HG03460 (cell line): ENCODE measurements at regions not wholly inside any gene's neighbourhood (a gene's known extent, or its start where the extent isn't known, plus 50 kb on each side); places are given as distances from the start of the nearest gene placed in this dataset.
"Not testable (repeated sequence)": the region's sequence is repeated elsewhere in the genome, so short reads cannot be mapped to it uniquely, and the experiment has no call there.

ENCODE experiments used
- ATAC-seq: cut with Tn5 transposase; IDR thresholded peaks from one replicate; pipeline ENCODE4 v1.9.1; 2021; ENCODE audit not compliant: unreplicated experiment

DNA sequence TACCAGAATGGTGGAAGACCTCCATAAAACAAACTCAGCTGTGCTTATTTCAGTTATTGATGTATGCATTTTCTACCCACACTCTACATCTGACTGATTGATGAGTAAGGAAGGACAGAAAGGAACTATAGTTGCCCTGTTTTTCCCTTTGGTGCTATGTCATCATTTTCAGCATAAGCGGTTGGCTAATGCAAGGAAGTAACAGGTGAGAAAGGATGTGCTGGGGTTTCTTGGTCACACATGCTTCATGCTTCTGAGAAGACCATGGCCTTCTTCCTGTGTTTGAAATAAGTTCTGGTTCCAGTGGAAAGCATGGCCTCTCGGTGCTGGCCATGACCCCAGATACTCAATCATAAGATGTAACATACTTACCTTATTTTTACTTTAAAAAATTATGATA lies 541.2 kb downstream of the PTPRU start:
- no peak for ATAC-seq

DNA sequence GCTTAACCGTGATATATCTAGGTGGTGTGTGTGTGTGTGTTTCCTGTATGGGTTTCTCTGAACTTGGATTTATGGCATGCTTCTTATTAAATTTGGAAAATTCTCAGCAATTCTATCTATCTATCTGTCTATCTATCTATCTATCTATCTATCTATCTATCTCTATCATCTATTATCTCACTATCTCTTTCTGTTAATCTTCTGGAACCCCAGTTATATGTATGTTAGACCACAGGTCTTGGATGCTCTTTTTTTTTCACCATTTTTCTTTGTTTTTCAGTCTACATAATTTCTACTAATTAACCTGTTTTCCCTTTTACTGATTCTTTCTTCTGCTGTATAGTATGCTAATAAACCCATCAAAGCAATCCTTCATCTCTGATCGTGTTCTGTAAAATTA lies 538.0 kb downstream of the PTPRU start:
- no peak for ATAC-seq

DNA sequence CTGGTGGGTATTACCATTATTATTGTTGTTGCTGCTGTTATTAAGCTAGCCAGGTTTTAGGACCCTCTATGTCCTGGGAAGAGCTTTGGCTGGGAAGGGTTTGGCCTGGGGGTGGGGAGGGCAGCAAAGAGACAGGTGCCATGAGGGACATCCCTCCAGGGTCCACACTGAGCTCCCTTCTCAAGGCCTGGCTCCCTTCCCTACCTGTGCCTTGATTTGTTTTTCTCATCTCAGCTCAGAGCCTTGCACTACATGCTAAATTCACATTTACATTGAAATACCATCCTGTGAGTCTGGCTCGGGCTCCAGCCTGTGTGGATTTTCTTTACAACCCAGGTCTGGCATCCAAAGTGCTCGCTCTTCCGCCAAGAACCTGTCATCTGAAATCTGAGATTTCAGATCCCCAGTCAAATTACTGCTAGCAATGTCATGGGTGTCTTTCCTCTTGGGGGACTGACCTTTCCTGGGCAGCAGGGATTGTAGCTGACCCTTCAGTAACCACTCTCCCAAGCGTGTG lies 536.3 kb downstream of the PTPRU start:
- ATAC-seq: no peak

DNA sequence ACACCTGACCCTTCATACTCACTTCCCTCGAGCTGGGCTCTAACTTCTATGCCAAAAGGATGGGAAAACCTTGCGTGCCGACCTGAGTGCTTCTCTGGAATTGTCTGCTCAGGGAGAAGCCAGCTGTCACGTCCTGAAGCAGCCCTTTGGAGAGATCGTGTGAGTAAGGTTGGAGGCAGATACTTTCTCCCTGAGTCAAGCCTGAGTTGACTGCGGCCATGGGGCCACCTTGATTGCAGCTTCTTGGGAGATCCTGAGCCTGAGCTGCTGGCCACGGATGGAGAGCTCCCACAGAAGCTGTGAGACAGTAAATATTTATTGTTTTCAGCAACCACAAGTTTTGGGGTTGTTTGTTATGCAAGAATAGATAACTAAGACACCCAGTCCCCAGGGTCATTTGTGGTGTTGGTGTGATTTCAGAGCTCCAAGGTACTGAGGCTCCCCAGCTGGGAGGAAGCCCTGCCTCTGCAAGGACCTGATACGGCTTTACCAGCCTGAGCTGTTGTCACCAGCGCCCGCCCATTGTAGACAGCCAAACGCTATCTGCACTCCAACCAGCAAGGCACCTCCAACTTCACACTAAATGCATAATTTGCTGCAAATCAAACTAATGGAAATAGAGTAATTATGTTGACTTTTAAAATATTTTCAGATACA lies 531.6 kb downstream of the PTPRU start:
- ATAC-seq: no peak

DNA sequence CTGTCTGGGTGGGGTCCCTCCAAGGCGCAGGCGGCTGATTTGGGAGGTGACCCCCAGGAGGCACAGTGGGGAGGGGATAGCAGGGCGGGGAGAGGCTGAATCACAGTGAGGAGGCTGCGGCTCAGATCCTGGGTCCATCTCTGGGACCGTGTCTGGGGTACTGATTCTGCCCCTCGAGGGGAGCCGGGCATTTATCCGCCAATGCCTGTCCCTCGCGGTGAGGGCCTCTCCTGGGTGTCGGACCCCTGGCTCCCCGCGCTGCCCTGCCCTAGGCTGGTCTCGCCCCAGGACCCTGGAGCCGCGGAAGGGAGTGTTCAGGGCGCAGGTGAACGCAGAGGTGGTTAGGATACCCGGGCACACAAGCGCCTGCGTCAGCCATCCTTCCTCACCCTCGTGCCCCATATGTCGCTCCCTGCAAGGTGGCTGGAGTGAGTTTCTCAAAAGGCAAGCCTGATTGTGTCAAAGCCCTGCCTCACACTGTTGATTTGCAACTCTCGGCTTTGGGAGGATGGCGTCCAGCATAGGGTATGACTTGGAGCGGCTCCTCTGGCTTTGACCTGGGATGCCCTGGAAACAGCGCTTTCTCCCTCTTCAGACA lies 530.9 kb downstream of the PTPRU start:
- no peak for ATAC-seq

DNA sequence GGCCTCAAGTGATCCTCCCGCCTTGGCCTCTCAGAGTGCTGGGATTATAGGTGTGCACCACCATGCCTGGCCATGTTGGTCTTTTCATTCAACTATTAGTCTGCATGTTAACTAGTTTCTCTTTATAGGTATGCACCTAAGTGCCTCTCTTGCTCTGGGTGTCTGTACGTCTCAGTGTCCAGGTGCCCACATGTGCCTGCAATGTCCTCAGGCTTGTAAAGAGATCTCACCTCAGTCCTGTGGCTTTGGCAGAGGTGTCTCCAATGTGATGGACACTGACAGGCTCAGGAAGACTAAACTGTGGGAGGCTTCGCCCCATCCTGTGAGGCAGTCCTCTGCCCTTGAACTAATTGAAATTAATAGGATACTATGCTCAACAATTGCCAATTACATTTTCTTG lies 526.3 kb downstream of the PTPRU start:
- ATAC-seq: no peak

DNA sequence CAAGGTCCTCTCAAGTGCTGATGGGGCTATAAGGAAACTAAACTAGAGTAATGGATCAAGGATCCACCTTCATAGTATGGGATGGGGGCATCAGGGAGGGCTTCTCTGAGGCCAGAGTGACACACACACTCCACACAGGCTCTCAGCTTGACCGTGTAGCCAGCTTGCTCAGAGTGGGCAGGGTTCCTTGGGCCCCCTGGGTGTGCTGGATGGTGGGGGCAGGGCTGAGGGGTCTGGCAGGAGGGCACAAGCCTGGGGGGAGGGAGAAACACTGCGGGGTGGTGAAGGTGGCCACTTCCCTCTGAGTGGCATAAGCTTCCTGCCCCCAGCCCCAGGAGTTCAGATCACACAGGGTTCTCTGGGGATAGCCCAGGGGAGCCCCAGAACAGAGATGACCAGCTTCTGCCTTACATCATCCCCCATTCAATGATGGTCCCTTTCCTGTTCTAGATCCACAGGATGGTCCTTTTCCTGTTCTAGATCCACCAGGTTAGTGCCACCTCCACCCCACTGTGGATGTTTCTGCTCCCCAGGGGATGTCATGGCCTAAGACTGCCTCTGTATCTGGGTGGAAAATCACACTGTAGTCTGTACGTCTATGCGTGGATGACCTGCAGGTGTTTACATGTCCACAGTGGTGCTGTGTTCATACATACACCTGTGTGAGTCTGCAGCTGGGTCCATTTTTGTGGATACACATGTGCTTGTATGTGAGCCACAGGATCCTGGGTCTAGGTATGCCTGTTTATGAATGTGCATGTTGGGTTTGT lies 525.0 kb downstream of the PTPRU start:
- no peak for ATAC-seq

DNA sequence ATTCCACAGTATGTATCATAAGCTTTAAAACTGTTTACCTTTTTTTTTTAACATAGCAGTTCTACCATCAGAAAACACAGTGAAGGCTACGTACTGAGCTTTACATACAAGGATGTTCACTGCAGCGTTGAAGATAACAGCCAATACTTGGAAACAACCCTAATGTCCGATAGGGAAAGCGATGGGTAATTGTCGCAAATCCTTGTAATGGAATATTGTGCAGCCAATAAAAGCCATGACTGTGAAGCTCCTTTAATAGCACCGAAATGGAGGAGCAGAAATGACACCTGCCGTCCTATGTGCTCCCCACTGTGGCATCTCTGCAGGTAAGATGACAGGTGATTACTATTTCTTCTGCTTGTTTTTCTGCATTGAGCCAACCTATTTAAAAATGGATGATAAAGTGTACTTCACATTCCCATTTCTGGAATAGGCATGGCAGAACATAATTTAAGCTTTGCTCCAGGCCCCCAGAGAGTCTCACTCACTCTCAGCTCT lies 523.8 kb downstream of the PTPRU start:
- no peak for ATAC-seq

DNA sequence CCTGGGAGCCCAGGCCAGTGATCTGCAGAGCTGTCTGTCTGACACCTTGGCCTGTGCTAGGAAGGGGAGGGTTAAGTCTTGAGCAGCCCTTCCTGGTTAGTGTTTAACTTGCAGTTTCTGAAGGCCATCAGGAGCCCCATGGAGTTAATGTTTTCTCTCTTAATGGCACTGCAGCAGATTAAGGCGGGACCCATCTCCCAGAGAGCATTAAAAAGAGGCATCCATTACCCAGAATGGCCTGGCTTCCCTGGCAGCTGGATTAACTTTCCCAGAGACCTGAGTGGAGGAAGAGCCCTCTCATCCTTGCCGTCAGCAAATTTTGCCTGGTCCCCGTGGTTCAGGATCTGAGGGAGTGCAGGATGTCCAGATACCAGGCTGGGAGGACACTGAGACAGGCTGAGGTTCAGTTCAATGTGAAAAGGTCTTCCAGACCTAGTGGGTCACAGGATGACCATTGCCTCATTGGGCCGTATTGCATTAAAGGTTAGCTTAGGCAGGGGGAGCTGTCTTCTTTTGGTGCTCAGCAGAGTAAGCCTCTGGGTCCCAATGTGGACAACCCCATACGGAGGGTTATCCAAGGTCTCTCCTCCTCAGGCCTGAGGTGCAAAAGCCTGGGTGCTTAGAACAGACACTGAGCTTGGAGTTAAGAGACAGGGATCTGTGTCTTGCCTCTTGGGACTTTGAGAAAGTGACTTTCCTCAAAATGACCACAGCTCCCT lies 522.6 kb downstream of the PTPRU start:
- ATAC-seq: no peak

DNA sequence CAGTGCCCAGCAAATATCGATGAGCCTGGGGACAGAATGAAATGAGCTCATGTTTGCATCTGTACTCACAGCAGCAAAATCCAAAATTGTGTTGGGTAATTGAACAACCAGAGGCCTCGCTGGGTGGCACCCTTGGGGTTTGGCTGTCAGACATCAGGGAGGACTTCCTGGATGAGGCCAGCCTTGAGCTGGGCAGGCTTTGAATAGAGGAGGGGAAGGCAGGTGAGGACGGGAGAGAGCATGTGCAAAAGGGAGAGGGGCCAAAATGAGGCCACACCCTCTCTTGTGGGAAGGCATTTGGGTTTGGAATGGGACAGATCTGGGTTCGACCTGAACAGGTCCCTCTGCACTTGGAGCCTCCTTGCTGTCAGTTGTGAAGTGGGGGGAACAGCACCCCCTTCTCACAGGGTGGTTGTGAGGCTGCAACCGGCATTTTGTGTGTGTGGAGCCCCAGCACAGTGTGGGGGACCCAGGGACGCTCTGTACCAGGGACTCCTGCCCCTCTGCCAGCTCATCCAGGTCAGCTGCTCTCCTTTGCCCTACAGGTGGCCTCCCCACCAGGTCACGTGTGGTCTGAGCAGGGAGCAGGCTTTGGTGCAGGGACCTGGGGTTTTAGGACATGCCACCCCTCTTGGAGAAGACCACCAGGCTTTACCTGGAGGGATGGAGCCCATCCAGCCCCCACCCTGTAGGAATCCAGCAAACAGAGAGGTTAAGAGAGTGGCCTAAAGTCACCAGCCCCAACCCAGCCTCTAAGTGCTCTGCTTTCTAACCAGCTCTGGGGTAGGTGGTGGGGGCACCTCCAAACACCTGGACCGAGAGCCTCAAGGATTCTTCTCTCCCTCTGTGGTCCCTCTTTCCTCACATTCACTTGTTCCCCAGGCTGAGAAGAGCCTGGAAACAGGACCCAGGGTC lies 521.8 kb downstream of the PTPRU start:
- ATAC-seq: no peak

DNA sequence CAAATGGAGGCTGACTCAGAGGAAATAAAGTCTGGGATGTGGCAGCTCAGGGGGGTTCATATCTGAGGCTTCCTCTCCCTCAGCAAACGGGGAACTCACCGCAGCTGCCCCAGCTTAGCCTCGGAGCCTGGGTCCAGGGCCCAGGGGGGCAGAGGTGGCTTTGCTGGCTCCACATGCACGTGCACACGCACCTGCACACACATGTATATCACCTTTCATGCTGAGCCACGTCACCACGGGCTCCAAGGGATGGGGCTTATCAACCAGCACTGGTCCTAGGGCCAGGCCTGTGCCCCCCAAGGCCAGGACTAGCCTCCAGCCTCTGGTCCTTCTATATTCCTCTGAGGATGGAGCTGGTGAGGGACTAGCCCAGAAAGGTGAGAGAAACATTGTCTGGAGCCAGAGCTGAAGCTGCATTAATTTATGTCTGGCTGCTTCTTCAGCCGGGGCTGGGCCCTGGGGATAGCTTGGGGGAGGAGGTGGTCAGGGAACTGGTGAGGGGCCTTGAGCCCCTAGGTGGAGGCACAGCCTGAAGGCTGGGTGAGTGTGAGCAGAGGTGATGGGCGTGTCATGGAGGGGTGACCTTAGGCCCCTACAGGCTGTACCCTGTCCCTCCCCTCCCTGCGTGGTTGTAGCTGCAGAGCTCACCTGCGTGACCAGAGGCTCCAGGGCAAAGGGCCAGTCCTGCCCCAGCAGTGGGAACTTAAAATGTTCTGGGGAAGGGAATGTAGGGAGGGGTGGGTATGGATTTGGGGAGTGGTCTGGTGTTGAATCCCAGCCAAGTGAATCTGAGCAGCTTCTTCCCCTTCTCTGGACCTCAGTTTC lies 520.8 kb downstream of the PTPRU start:
- ATAC-seq: no peak

DNA sequence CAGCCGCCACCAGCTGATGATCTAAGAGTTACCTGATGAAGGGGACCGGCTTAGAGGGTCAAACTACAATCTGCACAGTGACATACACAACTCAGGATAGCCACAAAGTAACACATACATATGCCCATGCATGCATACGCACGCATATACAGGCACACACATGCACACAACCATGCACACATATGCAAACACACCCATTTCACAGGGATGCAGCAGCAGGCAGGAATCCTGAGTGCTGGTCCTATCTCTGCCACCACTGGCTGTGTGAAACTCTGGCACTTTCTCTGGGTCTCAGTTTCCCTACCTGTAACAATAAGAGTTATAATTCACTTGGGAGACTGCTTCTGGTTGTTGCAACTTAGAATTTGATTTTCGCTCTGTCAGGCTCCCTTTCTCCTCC lies 520.2 kb downstream of the PTPRU start:
- no peak for ATAC-seq

DNA sequence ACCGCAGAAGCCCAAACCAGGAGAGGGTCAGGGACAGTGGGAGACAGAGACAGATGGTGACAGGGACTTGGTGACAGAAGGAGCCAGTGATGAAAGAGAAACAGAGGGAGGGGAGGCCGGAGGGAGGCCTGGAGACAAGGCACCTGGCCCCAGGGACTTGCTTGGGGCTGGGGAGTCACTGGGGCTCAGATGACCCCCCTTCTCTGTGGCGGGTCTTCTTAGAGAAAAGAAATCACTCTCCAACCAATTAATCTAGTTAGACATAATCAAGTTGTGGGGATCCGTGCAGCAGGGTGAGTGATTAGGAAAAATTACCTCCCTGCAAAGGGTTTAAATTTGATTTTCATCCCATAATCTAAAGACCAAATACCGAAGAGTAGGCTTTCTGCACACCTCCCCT lies 519.8 kb downstream of the PTPRU start:
- no peak for ATAC-seq

DNA sequence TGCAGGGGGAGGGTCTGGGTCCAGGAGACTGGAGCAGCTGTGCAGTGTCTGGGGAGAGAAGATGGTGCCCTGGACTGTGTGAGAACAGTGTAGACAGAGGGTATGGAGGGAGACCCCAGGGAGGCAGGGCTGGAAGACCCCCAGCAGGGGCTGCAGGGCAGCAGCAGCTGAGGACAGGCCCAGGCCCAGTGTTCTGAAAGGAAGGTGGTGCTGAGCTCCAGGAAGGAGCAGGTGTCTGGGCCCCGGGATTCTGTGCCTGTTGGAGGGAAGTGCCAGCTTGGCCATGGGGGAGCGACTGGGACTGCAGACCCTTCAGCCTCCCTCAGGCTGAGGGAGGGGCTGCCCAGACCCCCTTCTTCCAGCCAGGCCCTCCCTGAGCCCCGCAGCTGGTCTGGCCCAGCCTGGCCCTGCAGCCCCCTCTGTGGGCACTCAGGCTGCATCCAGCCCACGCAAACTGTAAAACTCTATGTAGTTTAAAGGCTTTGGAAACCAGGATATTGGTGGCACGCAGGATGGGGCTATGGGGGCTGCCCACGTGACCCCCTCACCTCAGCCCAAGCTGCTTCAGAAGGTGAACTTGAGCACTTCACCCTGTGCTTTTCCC lies 519.2 kb downstream of the PTPRU start:
- ATAC-seq: not testable (repeated sequence)

DNA sequence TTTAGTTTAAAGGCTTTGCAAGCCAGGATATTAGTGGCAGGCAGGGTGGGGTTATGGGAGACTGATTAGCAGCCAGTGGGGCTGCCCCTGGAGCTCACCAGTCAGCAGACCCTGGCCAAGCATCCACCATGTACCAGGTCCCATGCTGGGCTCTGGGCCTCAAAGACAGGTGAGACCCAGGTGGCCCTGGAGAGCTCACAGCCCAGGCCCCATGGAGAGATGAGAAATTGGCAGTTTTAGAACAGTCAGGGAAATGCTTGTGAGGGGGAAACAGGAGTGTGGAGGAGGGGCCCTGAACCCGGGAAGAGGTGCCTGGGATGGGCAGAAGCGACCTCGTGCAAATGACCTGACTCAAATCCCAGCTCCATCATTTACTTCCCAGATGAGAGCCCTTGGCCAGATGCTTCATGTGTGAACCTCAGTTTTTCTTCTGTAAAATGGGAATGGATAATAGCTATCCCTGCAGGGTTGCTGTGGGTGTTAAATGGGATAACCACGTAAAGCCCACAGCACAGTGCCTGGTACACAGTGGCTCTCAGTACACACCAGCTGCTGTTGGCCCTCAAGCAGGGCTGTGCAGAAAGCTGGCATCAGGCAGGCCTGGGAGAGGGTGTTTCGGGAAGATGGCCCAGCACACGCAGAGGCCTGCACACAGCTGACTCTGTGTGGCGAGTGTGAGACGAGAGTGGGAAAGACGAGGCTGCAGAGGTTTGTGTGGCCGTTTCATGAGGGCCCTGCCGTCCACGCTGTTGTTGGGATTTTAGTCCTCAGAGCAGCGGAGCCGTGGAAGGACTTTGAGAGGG lies 518.5 kb downstream of the PTPRU start:
- no peak for ATAC-seq

DNA sequence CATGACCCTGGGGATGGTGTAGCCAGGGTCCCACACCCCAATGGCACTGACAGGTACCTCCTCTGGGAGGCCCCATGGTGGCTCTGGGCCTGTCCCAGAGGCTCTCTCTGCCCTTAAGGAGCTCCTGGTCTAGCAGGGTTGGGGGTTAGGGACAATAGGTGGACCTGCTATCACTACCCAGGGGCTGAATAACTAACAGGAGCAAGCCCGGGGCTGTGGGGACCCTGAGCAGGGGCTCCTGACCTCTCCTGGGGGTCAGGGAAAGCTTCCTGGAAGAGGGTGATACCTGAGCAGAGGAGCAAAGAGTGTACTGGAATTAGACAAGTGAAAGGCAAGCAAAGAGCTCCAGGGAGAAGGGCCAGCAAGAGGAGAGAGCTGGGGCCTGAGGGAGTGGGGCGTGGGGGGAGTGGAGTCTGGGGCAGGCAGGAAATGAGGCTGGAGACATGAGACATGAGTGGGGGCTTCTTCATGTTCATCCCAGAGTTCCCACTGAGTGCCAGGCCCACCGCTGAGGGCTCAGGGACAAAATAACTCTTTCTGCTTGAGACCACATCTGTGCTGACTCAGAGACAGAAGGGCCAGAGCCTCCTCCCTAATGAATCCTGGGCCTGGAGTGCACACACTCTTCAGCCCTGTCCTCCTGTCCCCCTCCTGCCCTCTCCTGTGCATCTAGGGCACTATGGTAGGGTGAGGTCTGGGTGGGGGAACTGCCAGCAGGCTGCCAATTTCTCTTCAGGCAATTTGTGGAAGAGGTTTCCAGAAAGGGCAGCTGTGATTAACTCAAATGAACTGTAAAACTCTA lies 517.6 kb downstream of the PTPRU start:
- ATAC-seq: no peak

DNA sequence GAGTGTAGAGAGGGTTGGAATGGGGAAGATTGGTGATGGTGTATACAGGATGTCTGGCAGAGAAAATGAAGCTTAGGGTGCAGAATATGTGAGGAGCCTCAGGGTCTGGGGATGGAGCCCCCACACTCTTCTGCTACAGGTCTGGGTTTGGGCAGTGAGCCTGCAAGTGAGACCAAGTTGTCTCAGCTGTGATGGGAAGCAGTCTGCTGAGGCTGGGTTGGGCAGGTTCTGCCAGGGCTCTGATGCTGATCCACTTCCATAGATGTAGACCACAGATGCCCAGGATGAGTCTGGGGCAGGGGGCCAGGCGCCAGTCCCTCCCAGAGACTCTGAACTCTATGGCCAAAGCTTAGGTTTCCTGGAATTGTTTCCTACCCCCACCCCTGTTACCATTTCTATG lies 516.9 kb downstream of the PTPRU start:
- no peak for ATAC-seq
